HCT116 (cell line): ENCODE measurements at regions not wholly inside any gene's neighbourhood (a gene's known extent, or its start where the extent isn't known, plus 50 kb on each side); places are given as distances from the start of the nearest gene placed in this dataset.

Experiments
- ATAC-seq: fragments of 200-7000 bp; cut with Tn5 transposase; 2 replicates; pipeline ENCODE4 v1.9.1; 2020; ENCODE audit warnings: mild to moderate bottlenecking, moderate library complexity
- BruUV-seq: library from RNA; stranded (reverse); fragments of 400-500 nt; replicated peaks from 2 replicates; lab custom pipeline; 2021; lab: Mats Ljungman, UMichigan
- CTCF ChIA-PET: fragments of 300-600 bp; sonication (Branson Sonifier 250); formaldehyde crosslinking; loops from one replicate; lab custom pipeline; 2021; ENCODE audit warnings: antibody characterized with exemption; lab: Charles Lee
- POLR2A ChIA-PET: fragments of 300-600, 350-600 bp; sonication (Branson Sonifier 250); formaldehyde crosslinking; loops from one replicate; lab custom pipeline; 2021; ENCODE audit warnings: antibody characterized with exemption; lab: Charles Lee
- RAD21 ChIA-PET, 2 experiments: fragments of 300-600 bp; sonication (Branson Sonifier 250); formaldehyde crosslinking; loops; one replicate each; lab custom pipeline; 2023; ENCODE audit warnings: low total read pairs in 2 of 2; ENCODE audit not compliant: uncharacterized antibody in 2 of 2, unreplicated experiment in 2 of 2, low non-redundant PET in 1 of 2; lab: Charles Lee
- DNase-seq: peaks from one replicate; pipeline ENCODE4 v3.0.0-alpha.2; 2010; ENCODE audit warnings: low read depth, low spot score
- H2AFZ ChIP-seq: fragments of 200-600 bp; shearing (Covaris generic), sonication (generic); 2 replicates; pipeline ENCODE4 v1.6.1; 2017; ENCODE audit warnings: low read depth, mixed run types, mixed read lengths, antibody characterized with exemption, low read length; ENCODE audit not compliant: poor library complexity, severe bottlenecking
- H3K27ac ChIP-seq: 2 replicates; pipeline ENCODE4 v1.5.1; 2012; ENCODE audit warnings: low read depth, low read length
- H3K27me3 ChIP-seq: fragments of 200-600 bp; sonication (generic); 2 replicates; pipeline ENCODE4 v1.6.1; 2016; ENCODE audit warnings: mixed run types, low read length, mixed read lengths; ENCODE audit not compliant: insufficient read depth
- H3K36me3 ChIP-seq, 2 experiments: fragments of 200-500 bp in 1 of 2; fragments of 200-600 bp in 1 of 2; sonication (Bioruptor generic) in 1 of 2; sonication (generic) in 1 of 2; 2 replicates each; pipeline versions ENCODE4 v1.5.1 to v1.6.1; 2014 to 2016; ENCODE audit warnings: low read length in 2 of 2, inconsistent platforms in 1 of 2, mixed read lengths in 1 of 2, mixed run types in 1 of 2; ENCODE audit not compliant: insufficient read depth in 2 of 2, control insufficient read depth in 1 of 2
- H3K4me1 ChIP-seq, 2 experiments: fragments of 200-600 bp in 1 of 2; sonication (generic) in 1 of 2; 2 replicates each; pipeline versions ENCODE4 v1.5.1 to v1.6.1; 2012 to 2017; ENCODE audit warnings: low read length in 2 of 2, inconsistent platforms in 1 of 2, mild to moderate bottlenecking in 1 of 2, mixed read lengths in 1 of 2, mixed run types in 1 of 2, moderate library complexity in 1 of 2; ENCODE audit not compliant: insufficient read depth in 2 of 2, control insufficient read depth in 1 of 2
- H3K4me2 ChIP-seq: fragments of 200-600 bp; sonication (generic); 2 replicates; pipeline ENCODE4 v1.6.1; 2017; ENCODE audit warnings: mixed run types, low read length, mixed read lengths
- H3K4me3 ChIP-seq, 2 experiments: fragments of 200-600 bp in 1 of 2; sonication (generic) in 1 of 2; replicated peaks in 1 of 2; 2 replicates each; pipeline ENCODE4 v1.5.1; 2011 to 2016; ENCODE audit warnings: low read length in 2 of 2, control low read depth in 1 of 2, low read depth in 1 of 2, mild to moderate bottlenecking in 1 of 2, mixed read lengths in 1 of 2, mixed run types in 1 of 2
- H3K79me2 ChIP-seq: fragments of 200-600 bp; sonication (generic); 2 replicates; pipeline ENCODE4 v1.6.1; 2017; ENCODE audit warnings: mild to moderate bottlenecking, mixed run types, low read length, moderate library complexity, mixed read lengths; ENCODE audit not compliant: insufficient read depth
- H3K9ac ChIP-seq: fragments of 200-600 bp; sonication (generic); 2 replicates; pipeline ENCODE4 v1.6.1; 2016; ENCODE audit warnings: low read length, mixed read lengths
- H3K9me2 ChIP-seq: fragments of 200-600 bp; sonication (generic), shearing (Covaris generic); 2 replicates; pipeline ENCODE4 v1.6.1; 2017; ENCODE audit warnings: mixed run types, mild to moderate bottlenecking, moderate library complexity; ENCODE audit not compliant: insufficient read depth
- H3K9me3 ChIP-seq, 2 experiments: fragments of 200-500 bp in 1 of 2; fragments of 200-600 bp in 1 of 2; sonication (Bioruptor generic) in 1 of 2; sonication (generic) in 1 of 2; 2 replicates each; pipeline ENCODE4 v1.6.1; 2014 to 2017; ENCODE audit warnings: low read length in 2 of 2, mixed read lengths in 2 of 2, inconsistent platforms in 1 of 2, low read depth in 1 of 2, mild to moderate bottlenecking in 1 of 2, mixed run types in 1 of 2, moderate library complexity in 1 of 2; ENCODE audit not compliant: control insufficient read depth in 1 of 2, insufficient read depth in 1 of 2
- H4K20me1 ChIP-seq: fragments of 200-600 bp; sonication (generic), shearing (Covaris generic); 2 replicates; pipeline ENCODE4 v1.6.1; 2017; ENCODE audit warnings: mixed run types, mild to moderate bottlenecking, moderate library complexity; ENCODE audit not compliant: insufficient read depth
- EGR1 ChIP-seq: IDR thresholded peaks from 2 replicates; pipeline ENCODE4 v1.6.1; 2012; ENCODE audit warnings: low read depth
- ELF1 ChIP-seq: IDR thresholded peaks from 2 replicates; pipeline ENCODE4 v1.6.1; 2012; ENCODE audit warnings: low read depth, borderline replicate concordance
- EZH2phosphoT487 ChIP-seq: fragments of 200-600 bp; IDR thresholded peaks from 2 replicates; pipeline ENCODE4 v1.6.1; 2018; ENCODE audit warnings: antibody characterized with exemption, borderline replicate concordance
- JUND ChIP-seq: IDR thresholded peaks from 2 replicates; pipeline ENCODE4 v1.6.1; 2012
- RAD21 ChIP-seq: IDR thresholded peaks from 2 replicates; pipeline ENCODE4 v1.6.1; 2012; ENCODE audit warnings: low read depth, mild to moderate bottlenecking
- SP1 ChIP-seq: IDR thresholded peaks from 2 replicates; pipeline ENCODE4 v1.6.1; 2012; ENCODE audit warnings: low read depth
- SRF ChIP-seq: IDR thresholded peaks from 2 replicates; pipeline ENCODE4 v1.6.1; 2012; ENCODE audit warnings: low read depth
- YY1 ChIP-seq: IDR thresholded peaks from 2 replicates; pipeline ENCODE4 v1.6.1; 2011; ENCODE audit warnings: low read length, low read depth, moderate library complexity, mild to moderate bottlenecking; ENCODE audit not compliant: insufficient replicate concordance; ENCODE audit errors: extremely low read depth
- ZFX ChIP-seq: fragments of 450-650 bp; IDR thresholded peaks from 2 replicates; pipeline ENCODE4 v1.6.1; 2017
- ZNF274 ChIP-seq: fragments of 200-500 bp; sonication (Bioruptor generic); IDR thresholded peaks from 2 replicates; pipeline ENCODE4 v1.6.1; 2014; ENCODE audit warnings: mild to moderate bottlenecking, low read depth, low read length, inconsistent platforms
- intact Hi-C: fragments of 100-400 bp; cut with micrococcal nuclease; formaldehyde crosslinking; loops from 2 replicates; pipeline ENCODE4 v1.10.0; 2022
- TF ChIP-seq, protein P1 (sequence below): IDR thresholded peaks from 2 replicates; pipeline ENCODE4 v1.6.1; 2012; ENCODE audit warnings: low read depth
- TF ChIP-seq, protein P2 (sequence below), 3 experiments: fragments of 200-600 bp in 1 of 3; sonication (generic) in 1 of 3; IDR thresholded peaks in 2 of 3; conservative IDR thresholded peaks in 1 of 3; 2 replicates each; pipeline ENCODE4 v1.5.1; 2012 to 2017; ENCODE audit warnings: low read depth in 2 of 3, low read length in 2 of 3, antibody characterized with exemption in 1 of 3, borderline replicate concordance in 1 of 3, control low read depth in 1 of 3, mild to moderate bottlenecking in 1 of 3, mixed read lengths in 1 of 3, mixed run types in 1 of 3, moderate library complexity in 1 of 3; ENCODE audit not compliant: insufficient read depth in 1 of 3

DNA sequence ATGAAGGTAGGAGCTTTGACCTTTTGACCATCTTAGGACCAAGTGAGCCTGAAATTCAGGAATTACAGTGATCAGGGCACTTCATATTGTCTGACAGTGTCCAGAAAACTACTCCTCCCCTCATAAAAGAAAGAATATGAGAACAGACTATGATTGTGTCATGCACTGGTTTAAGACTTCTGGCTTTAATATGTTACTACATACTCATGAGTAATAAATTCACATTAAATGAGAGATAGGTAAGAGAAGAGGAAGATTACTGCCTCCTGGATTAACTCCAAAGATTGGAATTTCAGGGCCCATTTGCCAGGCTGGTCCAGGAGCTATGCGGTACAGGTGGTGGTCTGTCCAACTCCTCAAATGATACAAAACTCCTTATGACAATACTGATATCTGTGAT is 213.5 kb upstream of the ADRA1B start:
- ChIA-PET RAD21 (no interaction called here), POLR2A (no interaction called here), CTCF (no interaction called here)
- Histone ChIP-seq H3K4me2 (no peak overlapping the region), H3K4me1 (no peaks in the 10 kb centered on the region), H3K9me3 (peaks cover 0 to under 1% of the 10 kb centered on the region in 2 experiments; a peak in 1 of 4 replicates), H3K27me3 (no peaks in the 10 kb centered on the region; the same call in 1 of the 2 replicates), H3K4me3 (no peak overlapping the region), H3K36me3 (no peaks in the 10 kb centered on the region), H4K20me1 (no peaks in the 10 kb centered on the region), H3K79me2 (no peaks in the 10 kb centered on the region), H2AFZ (no peak overlapping the region), H3K9me2 (no peaks in the 10 kb centered on the region), H3K27ac (no peak overlapping the region), H3K9ac (no peak overlapping the region)
- no TSS peak for BruUV-seq
- TF ChIP-seq ZNF274 = no peak
- TF ChIP-seq, protein P1, sequence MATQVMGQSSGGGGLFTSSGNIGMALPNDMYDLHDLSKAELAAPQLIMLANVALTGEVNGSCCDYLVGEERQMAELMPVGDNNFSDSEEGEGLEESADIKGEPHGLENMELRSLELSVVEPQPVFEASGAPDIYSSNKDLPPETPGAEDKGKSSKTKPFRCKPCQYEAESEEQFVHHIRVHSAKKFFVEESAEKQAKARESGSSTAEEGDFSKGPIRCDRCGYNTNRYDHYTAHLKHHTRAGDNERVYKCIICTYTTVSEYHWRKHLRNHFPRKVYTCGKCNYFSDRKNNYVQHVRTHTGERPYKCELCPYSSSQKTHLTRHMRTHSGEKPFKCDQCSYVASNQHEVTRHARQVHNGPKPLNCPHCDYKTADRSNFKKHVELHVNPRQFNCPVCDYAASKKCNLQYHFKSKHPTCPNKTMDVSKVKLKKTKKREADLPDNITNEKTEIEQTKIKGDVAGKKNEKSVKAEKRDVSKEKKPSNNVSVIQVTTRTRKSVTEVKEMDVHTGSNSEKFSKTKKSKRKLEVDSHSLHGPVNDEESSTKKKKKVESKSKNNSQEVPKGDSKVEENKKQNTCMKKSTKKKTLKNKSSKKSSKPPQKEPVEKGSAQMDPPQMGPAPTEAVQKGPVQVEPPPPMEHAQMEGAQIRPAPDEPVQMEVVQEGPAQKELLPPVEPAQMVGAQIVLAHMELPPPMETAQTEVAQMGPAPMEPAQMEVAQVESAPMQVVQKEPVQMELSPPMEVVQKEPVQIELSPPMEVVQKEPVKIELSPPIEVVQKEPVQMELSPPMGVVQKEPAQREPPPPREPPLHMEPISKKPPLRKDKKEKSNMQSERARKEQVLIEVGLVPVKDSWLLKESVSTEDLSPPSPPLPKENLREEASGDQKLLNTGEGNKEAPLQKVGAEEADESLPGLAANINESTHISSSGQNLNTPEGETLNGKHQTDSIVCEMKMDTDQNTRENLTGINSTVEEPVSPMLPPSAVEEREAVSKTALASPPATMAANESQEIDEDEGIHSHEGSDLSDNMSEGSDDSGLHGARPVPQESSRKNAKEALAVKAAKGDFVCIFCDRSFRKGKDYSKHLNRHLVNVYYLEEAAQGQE = no peak
- TF ChIP-seq ZFX = no peak
- TF ChIP-seq RAD21 = no peak
- TF ChIP-seq YY1 = no peak
- no peak for TF ChIP-seq SP1
- no peak for TF ChIP-seq JUND
- no peak for DNase-seq
- intact Hi-C loops = no loop called here
- ATAC-seq = no peak

DNA sequence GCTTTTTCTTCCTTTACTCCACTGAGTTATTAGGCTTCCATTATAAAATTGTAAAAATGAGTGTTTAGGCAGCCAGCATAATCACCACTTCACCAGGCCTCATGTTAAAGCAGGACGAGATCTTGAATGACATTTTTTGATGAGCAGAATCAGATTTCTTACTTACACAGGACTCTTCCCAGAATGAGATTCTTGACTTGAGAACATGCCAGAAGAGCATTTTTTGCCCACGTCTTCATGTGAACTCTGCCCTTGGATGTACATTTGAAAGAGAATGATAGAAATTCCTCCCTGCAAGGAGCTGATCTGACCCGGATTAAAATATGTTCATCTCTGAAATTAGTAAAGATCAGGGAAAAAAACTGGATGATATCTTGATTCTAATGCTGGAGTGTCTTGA is 212.1 kb upstream of the ADRA1B start:
- no peak overlapping the region for H3K9ac ChIP-seq
- no peaks in the 10 kb centered on the region for H3K36me3 ChIP-seq
- no peaks in the 10 kb centered on the region for H3K79me2 ChIP-seq
- ATAC-seq = no peak
- ChIA-PET RAD21 (no interaction called here), CTCF (no interaction called here), POLR2A (no interaction called here)
- DNase-seq = no peak
- intact Hi-C loops = no loop called here
- no peaks in the 10 kb centered on the region for H3K4me1 ChIP-seq
- H3K4me3 ChIP-seq = no peak overlapping the region
- no peaks in the 10 kb centered on the region for H3K9me2 ChIP-seq
- no TSS peak for BruUV-seq
- H3K4me2 ChIP-seq = no peak overlapping the region
- H4K20me1 ChIP-seq = no peaks in the 10 kb centered on the region
- H3K27me3 ChIP-seq = no peaks in the 10 kb centered on the region; the same call in 1 of the 2 replicates
- peaks cover 0 to 3% of the 10 kb centered on the region in 2 experiments; a peak in 1 of 4 replicates for H3K9me3 ChIP-seq
- H2AFZ ChIP-seq = no peak overlapping the region
- H3K27ac ChIP-seq = no peak overlapping the region
- TF ChIP-seq, protein P2, sequence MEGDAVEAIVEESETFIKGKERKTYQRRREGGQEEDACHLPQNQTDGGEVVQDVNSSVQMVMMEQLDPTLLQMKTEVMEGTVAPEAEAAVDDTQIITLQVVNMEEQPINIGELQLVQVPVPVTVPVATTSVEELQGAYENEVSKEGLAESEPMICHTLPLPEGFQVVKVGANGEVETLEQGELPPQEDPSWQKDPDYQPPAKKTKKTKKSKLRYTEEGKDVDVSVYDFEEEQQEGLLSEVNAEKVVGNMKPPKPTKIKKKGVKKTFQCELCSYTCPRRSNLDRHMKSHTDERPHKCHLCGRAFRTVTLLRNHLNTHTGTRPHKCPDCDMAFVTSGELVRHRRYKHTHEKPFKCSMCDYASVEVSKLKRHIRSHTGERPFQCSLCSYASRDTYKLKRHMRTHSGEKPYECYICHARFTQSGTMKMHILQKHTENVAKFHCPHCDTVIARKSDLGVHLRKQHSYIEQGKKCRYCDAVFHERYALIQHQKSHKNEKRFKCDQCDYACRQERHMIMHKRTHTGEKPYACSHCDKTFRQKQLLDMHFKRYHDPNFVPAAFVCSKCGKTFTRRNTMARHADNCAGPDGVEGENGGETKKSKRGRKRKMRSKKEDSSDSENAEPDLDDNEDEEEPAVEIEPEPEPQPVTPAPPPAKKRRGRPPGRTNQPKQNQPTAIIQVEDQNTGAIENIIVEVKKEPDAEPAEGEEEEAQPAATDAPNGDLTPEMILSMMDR (IDR thresholded peaks at IDR 0.05 in 2 of 3, conservative IDR thresholded peaks at IDR 0.05 in 1 of 3; ENCODE audit: borderline replicate concordance in 1 of 3, insufficient read depth in 1 of 3, low read depth in 2 of 3, low read length in 2 of 3) = no peak
- TF ChIP-seq ELF1 (no peak), YY1 (no peak), SRF (no peak), EGR1 (no peak), ZNF274 (no peak), ZFX (no peak), EZH2phosphoT487 (no peak), RAD21 (no peak)
